ENCODE measurements at regions not wholly inside any gene's neighbourhood (a gene's known extent, or its start where the extent isn't known, plus 50 kb on each side); places are given as distances from the start of the nearest gene placed in this dataset.

- FAIRE-seq (no peak), DNase-seq (ENCODE audit: insufficient read length, low spot score) (no peak)
Observed at GRCh38 chr14:77985211-77985615, 185.0 kb upstream of the NRXN3 start.

DNA sequence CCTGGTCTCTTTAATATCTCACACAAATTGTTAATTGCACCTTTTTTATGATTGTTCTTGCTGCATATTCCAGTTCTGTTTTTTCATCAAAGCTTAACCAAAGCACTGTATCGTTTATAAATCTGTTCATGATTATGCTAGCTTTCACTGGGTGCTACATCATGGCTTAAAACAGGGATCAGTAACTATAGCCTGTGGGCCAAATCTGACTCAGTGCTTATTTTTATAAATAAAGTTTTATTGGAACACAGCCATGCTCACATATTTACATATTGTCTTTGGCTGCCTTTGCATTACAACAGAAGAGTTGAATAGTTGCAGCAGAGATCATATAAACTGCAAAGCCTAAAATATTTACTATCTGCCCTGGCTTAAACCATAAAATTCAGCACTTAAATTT lies 183.4 kb upstream of the NRXN3 start:
- FAIRE-seq = no peak
- TF ChIP-seq PAX5 (IDR thresholded peaks at IDR 0.05; ENCODE audit: insufficient read depth, low read length, severe bottlenecking) = no peak
- no peak for TF ChIP-seq SPI1 (IDR thresholded peaks at IDR 0.05; ENCODE audit: low read depth, low read length)
- no peak for DNase-seq (ENCODE audit: insufficient read length, low spot score)

More at GRCh38 chr14:77985211-77985615, 185.0 kb upstream of the NRXN3 start:
- TF ChIP-seq POLR2AphosphoS5 (IDR thresholded peaks at IDR 0.05; ENCODE audit: low read depth, low read length) (no peak), PAX5 (IDR thresholded peaks at IDR 0.05; ENCODE audit: insufficient read depth, low read length, severe bottlenecking) (no peak), POU2F2 (IDR thresholded peaks at IDR 0.05; ENCODE audit: low read depth, low read length) (no peak), SPI1 (IDR thresholded peaks at IDR 0.05; ENCODE audit: low read depth, low read length) (no peak), POLR2A (IDR thresholded peaks at IDR 0.05; ENCODE audit: low read depth, low read length) (no peak), TAF1 (IDR thresholded peaks at IDR 0.05; ENCODE audit: low read depth, low read length) (no peak)

DNA sequence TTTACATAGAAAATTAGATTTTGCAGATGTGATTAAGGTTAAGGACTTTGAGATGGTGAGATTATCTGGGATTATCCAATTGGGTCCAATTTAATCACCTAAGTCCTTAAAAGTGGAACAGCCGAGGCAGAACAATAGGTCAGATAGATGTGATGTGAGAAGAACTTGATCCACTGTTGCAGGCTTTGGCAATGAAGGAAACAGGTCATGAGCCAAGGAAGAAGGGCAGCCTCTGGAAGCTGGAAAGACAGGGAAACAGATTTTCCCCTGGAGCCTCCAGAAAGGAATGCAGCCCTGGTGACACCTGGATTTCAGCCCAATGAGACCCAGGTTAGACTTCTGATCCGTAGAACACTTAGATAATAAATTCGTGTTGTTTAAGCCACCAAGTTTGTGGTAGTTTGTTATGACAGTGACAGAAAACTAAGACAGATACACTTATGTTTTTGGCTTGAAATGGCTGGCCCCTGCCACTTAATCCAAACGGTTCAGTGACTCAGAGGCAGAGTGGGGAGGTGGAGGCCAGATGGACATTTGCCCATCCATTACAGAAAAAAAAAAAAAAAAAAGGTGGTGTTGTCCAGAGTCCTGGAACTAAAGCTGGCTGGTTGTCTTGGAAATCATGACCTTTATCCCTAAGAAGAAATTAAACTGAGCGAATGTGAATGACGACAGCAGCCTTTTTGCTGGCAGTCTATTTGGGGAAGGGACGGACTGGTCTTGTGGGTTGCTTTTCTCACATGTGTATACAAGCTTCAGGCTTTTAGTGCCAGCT lies 181.9 kb upstream of the NRXN3 start:
- FAIRE-seq (no peak), DNase-seq (ENCODE audit: insufficient read length, low spot score) (no peak)
- TF ChIP-seq POU2F2 (IDR thresholded peaks at IDR 0.05; ENCODE audit: low read depth, low read length) = no peak
- TF ChIP-seq PAX5 (IDR thresholded peaks at IDR 0.05; ENCODE audit: insufficient read depth, low read length, severe bottlenecking) = no peak
- no peak for TF ChIP-seq TAF1 (IDR thresholded peaks at IDR 0.05; ENCODE audit: low read depth, low read length)
- TF ChIP-seq POLR2A (IDR thresholded peaks at IDR 0.05; ENCODE audit: low read depth, low read length) = no peak
- no peak for TF ChIP-seq POLR2AphosphoS5 (IDR thresholded peaks at IDR 0.05; ENCODE audit: low read depth, low read length)
- no peak for TF ChIP-seq SPI1 (IDR thresholded peaks at IDR 0.05; ENCODE audit: low read depth, low read length)

DNA sequence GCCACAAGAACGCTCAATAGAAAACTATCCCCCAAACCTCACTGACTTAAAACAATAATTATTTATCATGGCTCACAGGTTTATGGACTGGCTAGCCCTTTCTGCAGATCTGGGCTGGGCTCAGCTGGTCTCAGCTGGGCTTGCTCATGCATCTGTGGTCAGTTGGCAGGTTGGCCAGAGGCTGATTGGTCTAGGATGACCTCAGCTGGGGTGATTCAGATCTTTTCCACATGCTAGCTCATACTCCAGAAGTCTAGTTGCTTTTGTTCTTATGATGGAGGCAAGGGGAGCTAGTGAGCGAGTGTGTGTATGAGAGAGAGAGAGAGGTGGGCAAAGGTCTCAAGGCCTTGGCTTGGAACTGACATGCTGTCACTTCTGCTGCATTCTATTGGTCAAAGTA lies 181.2 kb upstream of the NRXN3 start:
- no peak for TF ChIP-seq POLR2A (IDR thresholded peaks at IDR 0.05; ENCODE audit: low read depth, low read length)
- no peak for FAIRE-seq
- DNase-seq (ENCODE audit: insufficient read length, low spot score) = no peak

DNA sequence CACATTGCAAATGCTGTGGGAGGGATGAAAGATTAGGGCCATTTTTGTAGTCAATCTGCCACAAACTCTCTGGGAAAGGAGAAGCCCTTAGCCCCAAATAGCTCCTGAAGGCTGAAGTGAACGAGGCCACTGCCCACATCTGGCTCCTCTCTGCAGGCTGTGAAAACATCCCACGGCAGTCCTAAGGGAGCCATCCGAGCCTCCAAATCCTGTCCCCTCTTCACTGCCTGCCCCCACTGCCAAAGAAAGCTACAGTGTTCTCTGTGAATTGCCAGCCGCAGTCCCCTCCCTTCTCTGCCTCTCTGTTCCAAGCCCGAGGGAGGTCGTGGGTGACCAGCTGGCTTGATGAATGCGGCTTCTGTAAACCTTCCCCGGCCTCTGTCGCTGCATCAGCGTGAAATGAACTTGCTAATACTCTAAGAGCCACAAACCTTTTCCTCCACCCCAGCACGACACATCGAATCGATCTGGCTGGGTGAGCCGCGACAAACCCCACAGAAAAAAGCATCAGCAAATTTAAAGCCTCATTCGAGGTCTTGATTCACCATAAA lies 180.7 kb upstream of the NRXN3 start:
- no peak for FAIRE-seq
- TF ChIP-seq TAF1 (IDR thresholded peaks at IDR 0.05; ENCODE audit: low read depth, low read length) (no peak), POLR2A (IDR thresholded peaks at IDR 0.05; ENCODE audit: low read depth, low read length) (no peak), POLR2AphosphoS5 (IDR thresholded peaks at IDR 0.05; ENCODE audit: low read depth, low read length) (no peak), SPI1 (IDR thresholded peaks at IDR 0.05; ENCODE audit: low read depth, low read length) (no peak), PAX5 (IDR thresholded peaks at IDR 0.05; ENCODE audit: insufficient read depth, low read length, severe bottlenecking) (no peak), POU2F2 (IDR thresholded peaks at IDR 0.05; ENCODE audit: low read depth, low read length) (no peak)
- DNase-seq (ENCODE audit: insufficient read length, low spot score) = no peak

- no peak for TF ChIP-seq SPI1 (IDR thresholded peaks at IDR 0.05; ENCODE audit: low read depth, low read length)
- no peak for TF ChIP-seq TAF1 (IDR thresholded peaks at IDR 0.05; ENCODE audit: low read depth, low read length)
- TF ChIP-seq POLR2A (IDR thresholded peaks at IDR 0.05; ENCODE audit: low read depth, low read length) = no peak
- no peak for TF ChIP-seq POU2F2 (IDR thresholded peaks at IDR 0.05; ENCODE audit: low read depth, low read length)
- no peak for TF ChIP-seq PAX5 (IDR thresholded peaks at IDR 0.05; ENCODE audit: insufficient read depth, low read length, severe bottlenecking)
- TF ChIP-seq POLR2AphosphoS5 (IDR thresholded peaks at IDR 0.05; ENCODE audit: low read depth, low read length) = no peak
- DNase-seq (ENCODE audit: insufficient read length, low spot score) (no peak), FAIRE-seq (no peak)
Observed at GRCh38 chr14:77990337-77990736, 179.8 kb upstream of the NRXN3 start.

GRCh38 chr14:77991128-77991772 lies 178.9 kb upstream of the NRXN3 start:
- no peak for TF ChIP-seq TAF1 (IDR thresholded peaks at IDR 0.05; ENCODE audit: low read depth, low read length)
- no peak for TF ChIP-seq PAX5 (IDR thresholded peaks at IDR 0.05; ENCODE audit: insufficient read depth, low read length, severe bottlenecking)
- no peak for TF ChIP-seq POU2F2 (IDR thresholded peaks at IDR 0.05; ENCODE audit: low read depth, low read length)
- TF ChIP-seq POLR2AphosphoS5 (IDR thresholded peaks at IDR 0.05; ENCODE audit: low read depth, low read length) = no peak
- no peak for TF ChIP-seq SPI1 (IDR thresholded peaks at IDR 0.05; ENCODE audit: low read depth, low read length)
- FAIRE-seq = no peak

GRCh38 chr14:78005325-78005724 lies 164.8 kb upstream of the NRXN3 start:
- DNase-seq (ENCODE audit: insufficient read length, low spot score) = no peak
- TF ChIP-seq POLR2AphosphoS5 (IDR thresholded peaks at IDR 0.05; ENCODE audit: low read depth, low read length) (no peak), POU2F2 (IDR thresholded peaks at IDR 0.05; ENCODE audit: low read depth, low read length) (peak; percentile 65; the same call in 1 of the 2 replicates), PAX5 (IDR thresholded peaks at IDR 0.05; ENCODE audit: insufficient read depth, low read length, severe bottlenecking) (no peak), SPI1 (IDR thresholded peaks at IDR 0.05; ENCODE audit: low read depth, low read length) (no peak), POLR2A (IDR thresholded peaks at IDR 0.05; ENCODE audit: low read depth, low read length) (no peak)
- no peak for FAIRE-seq

More at GRCh38 chr14:77991128-77991772, 178.9 kb upstream of the NRXN3 start:
- peak; percentile 15 for DNase-seq (ENCODE audit: insufficient read length, low spot score)

- no peak for FAIRE-seq
- TF ChIP-seq POU2F2 (IDR thresholded peaks at IDR 0.05; ENCODE audit: low read depth, low read length) = no peak
- no peak for TF ChIP-seq PAX5 (IDR thresholded peaks at IDR 0.05; ENCODE audit: insufficient read depth, low read length, severe bottlenecking)
- TF ChIP-seq POLR2AphosphoS5 (IDR thresholded peaks at IDR 0.05; ENCODE audit: low read depth, low read length) = no peak
- TF ChIP-seq SPI1 (IDR thresholded peaks at IDR 0.05; ENCODE audit: low read depth, low read length) = no peak
- no peak for TF ChIP-seq POLR2A (IDR thresholded peaks at IDR 0.05; ENCODE audit: low read depth, low read length)
- no peak for TF ChIP-seq TAF1 (IDR thresholded peaks at IDR 0.05; ENCODE audit: low read depth, low read length)
- DNase-seq (ENCODE audit: insufficient read length, low spot score) = no peak
Observed at GRCh38 chr14:78007160-78007559, 163.0 kb upstream of the NRXN3 start.
